ENCODE measurements at regions not wholly inside any gene's neighbourhood (a gene's known extent, or its start where the extent isn't known, plus 50 kb on each side); places are given as distances from the start of the nearest gene placed in this dataset.

DNA sequence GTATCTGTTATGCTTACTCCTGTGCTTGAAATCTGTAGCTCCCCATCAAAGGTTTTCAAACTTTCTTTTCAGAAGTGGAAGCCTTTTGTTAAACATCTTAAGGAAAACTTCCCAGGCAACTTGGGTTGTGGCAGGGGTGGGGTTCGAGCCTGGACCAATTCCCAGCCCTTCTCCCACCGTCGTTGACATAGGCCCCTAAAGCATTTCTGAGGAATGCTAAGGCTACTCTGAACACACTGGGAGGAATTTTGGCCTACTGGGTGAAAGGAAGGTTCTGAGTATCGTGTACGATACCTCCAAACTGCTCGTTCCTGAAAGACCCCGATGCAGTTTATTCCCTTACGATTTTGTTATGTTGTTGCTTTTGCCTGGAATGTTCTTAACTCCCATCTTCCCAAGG, 56.1 kb upstream of the PMFBP1 start:
- intact Hi-C loops (cut with DNase I) = no loop called here
- H3K4me3 ChIP-seq = no peak overlapping the region
- no peaks in the 10 kb centered on the region for H3K9me3 ChIP-seq
- H3K36me3 ChIP-seq = no peaks in the 10 kb centered on the region
- DNase-seq (ENCODE audit: low spot score) = no peak
- H3K27me3 ChIP-seq (replicated peaks; ENCODE audit: insufficient read depth) = no peaks in the 10 kb centered on the region
- WGBS = 81% methylated on average over 8 of the region's 8 CpGs
- no peak overlapping the region for H3K27ac ChIP-seq
- H3K4me1 ChIP-seq (replicated peaks) = no peaks in the 10 kb centered on the region
- no peak for TF ChIP-seq POLR2AphosphoS5 (IDR thresholded peaks at IDR 0.05)
- TF ChIP-seq, protein P1, sequence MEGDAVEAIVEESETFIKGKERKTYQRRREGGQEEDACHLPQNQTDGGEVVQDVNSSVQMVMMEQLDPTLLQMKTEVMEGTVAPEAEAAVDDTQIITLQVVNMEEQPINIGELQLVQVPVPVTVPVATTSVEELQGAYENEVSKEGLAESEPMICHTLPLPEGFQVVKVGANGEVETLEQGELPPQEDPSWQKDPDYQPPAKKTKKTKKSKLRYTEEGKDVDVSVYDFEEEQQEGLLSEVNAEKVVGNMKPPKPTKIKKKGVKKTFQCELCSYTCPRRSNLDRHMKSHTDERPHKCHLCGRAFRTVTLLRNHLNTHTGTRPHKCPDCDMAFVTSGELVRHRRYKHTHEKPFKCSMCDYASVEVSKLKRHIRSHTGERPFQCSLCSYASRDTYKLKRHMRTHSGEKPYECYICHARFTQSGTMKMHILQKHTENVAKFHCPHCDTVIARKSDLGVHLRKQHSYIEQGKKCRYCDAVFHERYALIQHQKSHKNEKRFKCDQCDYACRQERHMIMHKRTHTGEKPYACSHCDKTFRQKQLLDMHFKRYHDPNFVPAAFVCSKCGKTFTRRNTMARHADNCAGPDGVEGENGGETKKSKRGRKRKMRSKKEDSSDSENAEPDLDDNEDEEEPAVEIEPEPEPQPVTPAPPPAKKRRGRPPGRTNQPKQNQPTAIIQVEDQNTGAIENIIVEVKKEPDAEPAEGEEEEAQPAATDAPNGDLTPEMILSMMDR (IDR thresholded peaks at IDR 0.05) = no peak
- no peak for TF ChIP-seq POLR2A (IDR thresholded peaks at IDR 0.05)

DNA sequence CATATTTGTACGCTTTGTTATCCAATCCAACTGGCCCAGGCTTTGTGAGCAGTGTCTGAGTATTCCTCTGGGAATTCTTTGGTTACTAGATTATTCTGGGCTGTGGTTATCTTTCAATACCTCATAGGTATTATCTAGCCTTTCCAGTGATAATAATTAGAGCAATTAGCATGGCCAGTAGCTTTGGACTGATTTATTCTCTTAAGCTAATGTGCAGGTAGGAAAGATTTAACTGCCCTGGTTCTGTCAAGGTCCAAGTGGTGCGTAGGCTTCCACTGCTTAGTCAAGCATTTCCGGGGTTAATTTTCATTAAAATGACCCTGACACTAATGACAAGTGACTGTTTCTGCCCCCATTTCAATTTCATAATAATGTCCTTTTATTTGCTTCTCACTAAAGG, 54.2 kb upstream of the PMFBP1 start:
- no peak for DNase-seq (ENCODE audit: low spot score)
- H3K27me3 ChIP-seq (replicated peaks; ENCODE audit: insufficient read depth) = no peaks in the 10 kb centered on the region
- TF ChIP-seq, protein P1 (IDR thresholded peaks at IDR 0.05) = no peak
- no peak for TF ChIP-seq POLR2A (IDR thresholded peaks at IDR 0.05)
- TF ChIP-seq POLR2AphosphoS5 (IDR thresholded peaks at IDR 0.05) = no peak
- H3K27ac ChIP-seq = no peak overlapping the region
- WGBS = 83% methylated on average over 3 of the region's 3 CpGs
- intact Hi-C loops (cut with DNase I) = no loop called here
- H3K4me1 ChIP-seq (replicated peaks) = no peaks in the 10 kb centered on the region
- H3K9me3 ChIP-seq = no peaks in the 10 kb centered on the region
- H3K36me3 ChIP-seq = no peaks in the 10 kb centered on the region
- no peak overlapping the region for H3K4me3 ChIP-seq

DNA sequence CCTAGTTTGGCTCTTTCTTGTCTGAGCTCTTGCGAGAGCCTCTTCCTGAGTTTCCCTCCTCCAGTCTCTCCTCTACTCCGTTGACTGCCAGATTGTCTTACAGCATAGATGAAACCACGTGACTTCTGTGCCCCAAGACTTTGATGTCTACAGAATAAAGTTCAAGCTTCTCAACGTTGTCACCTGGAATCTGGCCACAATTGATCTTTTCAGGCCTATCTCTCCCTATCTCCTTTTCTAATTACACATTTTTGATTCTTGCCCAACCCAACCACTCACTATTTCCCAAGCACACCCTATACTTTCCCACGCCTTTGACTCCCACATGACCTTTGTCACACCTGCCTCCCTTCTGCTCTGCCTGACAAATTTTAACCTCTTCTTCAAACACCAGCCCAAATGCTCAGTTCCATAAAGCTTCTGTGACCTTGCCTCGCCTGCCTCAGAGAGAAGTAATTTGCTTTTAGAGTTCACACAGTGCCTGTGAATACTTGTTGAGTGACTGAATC, 52.4 kb upstream of the PMFBP1 start:
- 78% methylated on average over 6 of the region's 6 CpGs for WGBS
- DNase-seq (ENCODE audit: low spot score) = no peak
- Histone ChIP-seq H3K27ac (no peak overlapping the region), H3K9me3 (no peaks in the 10 kb centered on the region), H3K4me1 (replicated peaks) (no peaks in the 10 kb centered on the region), H3K36me3 (no peaks in the 10 kb centered on the region), H3K4me3 (no peak overlapping the region), H3K27me3 (replicated peaks; ENCODE audit: insufficient read depth) (no peaks in the 10 kb centered on the region)
- intact Hi-C loops (cut with DNase I) = no loop called here
- TF ChIP-seq POLR2A (IDR thresholded peaks at IDR 0.05) (no peak), POLR2AphosphoS5 (IDR thresholded peaks at IDR 0.05) (no peak)
- TF ChIP-seq, protein P1 (IDR thresholded peaks at IDR 0.05) = no peak

DNA sequence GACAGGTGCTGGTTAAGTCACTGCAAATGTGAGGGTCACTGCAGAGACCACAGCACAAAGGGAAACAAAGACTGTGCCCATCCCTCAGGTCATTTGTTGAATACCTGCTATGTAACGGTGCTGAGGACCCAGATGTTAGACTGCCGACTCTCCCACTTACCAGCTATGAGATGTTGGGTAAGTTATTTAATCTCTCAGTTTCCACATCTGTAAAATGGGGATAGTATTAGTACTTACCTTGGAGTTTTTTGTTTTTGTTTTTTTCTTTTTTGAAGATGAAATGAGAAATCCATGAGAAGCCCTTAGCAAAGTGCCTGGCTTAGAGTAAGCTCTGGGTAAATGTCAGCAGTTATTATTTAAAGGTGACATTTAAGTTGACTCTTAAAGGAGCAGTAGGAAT, 50.5 kb upstream of the PMFBP1 start:
- H3K4me3 ChIP-seq = no peak overlapping the region
- no peak overlapping the region for H3K27ac ChIP-seq
- no peaks in the 10 kb centered on the region for H3K9me3 ChIP-seq
- H3K36me3 ChIP-seq = no peaks in the 10 kb centered on the region
- no peak for DNase-seq (ENCODE audit: low spot score)
- H3K4me1 ChIP-seq (replicated peaks) = no peaks in the 10 kb centered on the region
- no peaks in the 10 kb centered on the region for H3K27me3 ChIP-seq (replicated peaks; ENCODE audit: insufficient read depth)
- TF ChIP-seq, protein P1 (IDR thresholded peaks at IDR 0.05) = no peak
- TF ChIP-seq POLR2AphosphoS5 (IDR thresholded peaks at IDR 0.05) (no peak), POLR2A (IDR thresholded peaks at IDR 0.05) (no peak)
- 85% methylated on average over 2 of the region's 2 CpGs for WGBS
- intact Hi-C loops (cut with DNase I) = no loop called here

Small RNA genes in the stretch of these regions (small RNA-seq; reads per million reads assigned to genes)
- gene RF00026 (0 reads per million in 2 donors), gene RNU7-90P (0 reads per million in 2 donors)
